ENCODE measurements at regions not wholly inside any gene's neighbourhood (a gene's known extent, or its start where the extent isn't known, plus 50 kb on each side); places are given as distances from the start of the nearest gene placed in this dataset.

DNA sequence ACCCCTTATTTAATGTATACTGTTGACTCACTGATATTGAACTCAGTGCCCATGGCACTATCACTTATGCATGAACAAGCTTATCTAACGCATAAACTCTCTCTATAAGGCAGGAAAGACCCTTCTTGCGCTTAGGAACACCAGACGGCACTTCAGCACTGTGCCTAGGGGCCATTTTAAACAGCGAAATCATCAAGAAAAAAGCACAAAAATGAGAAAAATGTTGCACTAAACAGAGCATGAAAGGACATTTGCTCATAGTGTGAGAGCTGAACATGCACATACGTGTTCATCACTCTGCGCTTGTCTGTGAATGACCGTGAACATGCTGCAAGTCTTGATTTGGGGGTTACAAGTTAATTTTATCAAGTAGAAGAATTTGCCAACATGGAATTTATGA, 109.6 kb downstream of the WDR11 start:
- no peaks in the 10 kb centered on the region for H3K9me3 ChIP-seq (replicated peaks; ENCODE audit: control insufficient read depth, insufficient read depth, low read length)
- no peaks in the 10 kb centered on the region for H3K4me1 ChIP-seq (ENCODE audit: control insufficient read depth, insufficient read depth, low read length)
- no peaks in the 10 kb centered on the region for H4K20me1 ChIP-seq (ENCODE audit: control insufficient read depth, insufficient read depth)
- no TSS peak for BruUV-seq (replicated peaks)
- no peaks in the 10 kb centered on the region for H3K79me2 ChIP-seq (ENCODE audit: control insufficient read depth, insufficient read depth, low read length)
- DNase-seq (ENCODE audit: low read depth, low spot score) (no peak), FAIRE-seq (no peak), ATAC-seq (no peak)
- no peak overlapping the region for H3K27ac ChIP-seq (ENCODE audit: control insufficient read depth, insufficient read depth)
- ChIA-PET RAD21 (ENCODE audit: unreplicated experiment) (no interaction called here), CTCF (no interaction called here), SMC1A (ENCODE audit: uncharacterized antibody, unreplicated experiment) (no interaction called here), POLR2A (no interaction called here)
- WGBS (ENCODE audit: insufficient coverage, insufficient replicate concordance, low lambda C conversion rate, missing lambda C conversion rate), result 69% methylated on average over 7 of the region's 7 CpGs
- in situ Hi-C loops (cut with MboI), result no loop called here
- H2AFZ ChIP-seq (ENCODE audit: control insufficient read depth, low read depth, low read length), result no peak overlapping the region
- no peak for TF ChIP-seq NR2F1 (conservative IDR thresholded peaks at IDR 0.05)
- TF ChIP-seq HCFC1 (IDR thresholded peaks at IDR 0.05; ENCODE audit: low read length), result no peak
- TF ChIP-seq, protein P1, sequence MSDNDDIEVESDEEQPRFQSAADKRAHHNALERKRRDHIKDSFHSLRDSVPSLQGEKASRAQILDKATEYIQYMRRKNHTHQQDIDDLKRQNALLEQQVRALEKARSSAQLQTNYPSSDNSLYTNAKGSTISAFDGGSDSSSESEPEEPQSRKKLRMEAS (IDR thresholded peaks at IDR 0.05; ENCODE audit: low read depth, low read length), result no peak
- TF ChIP-seq JUNB (IDR thresholded peaks at IDR 0.05), result no peak
- TF ChIP-seq YY1 (IDR thresholded peaks at IDR 0.05; ENCODE audit: low read depth, low read length), result no peak
- no peak for TF ChIP-seq JUND (IDR thresholded peaks at IDR 0.05; ENCODE audit: low read depth, low read length)
- TF ChIP-seq SRF (IDR thresholded peaks at IDR 0.05; ENCODE audit: low read depth in 2 of 2, low read length in 2 of 2), result no peak
- H3K27me3 ChIP-seq (replicated peaks in 1 of 2; ENCODE audit: control insufficient read depth in 2 of 2, insufficient read depth in 2 of 2, low read length in 1 of 2), result peaks cover 2% of the 10 kb centered on the region in 2 experiments; a peak in 1 of 4 replicates
- no peak overlapping the region for H3K9ac ChIP-seq (ENCODE audit: control insufficient read depth, insufficient read depth, low read length)
- intact Hi-C loops (cut with micrococcal nuclease; ENCODE audit: unreplicated experiment), result no loop called here
- H3K4me3 ChIP-seq, result no peak overlapping the region
- no peaks in the 10 kb centered on the region for H3K36me3 ChIP-seq (ENCODE audit: control insufficient read depth in 2 of 2, insufficient read depth in 2 of 2, low read length in 1 of 2)
- H3K4me2 ChIP-seq (ENCODE audit: control insufficient read depth, insufficient read depth), result no peak overlapping the region

DNA sequence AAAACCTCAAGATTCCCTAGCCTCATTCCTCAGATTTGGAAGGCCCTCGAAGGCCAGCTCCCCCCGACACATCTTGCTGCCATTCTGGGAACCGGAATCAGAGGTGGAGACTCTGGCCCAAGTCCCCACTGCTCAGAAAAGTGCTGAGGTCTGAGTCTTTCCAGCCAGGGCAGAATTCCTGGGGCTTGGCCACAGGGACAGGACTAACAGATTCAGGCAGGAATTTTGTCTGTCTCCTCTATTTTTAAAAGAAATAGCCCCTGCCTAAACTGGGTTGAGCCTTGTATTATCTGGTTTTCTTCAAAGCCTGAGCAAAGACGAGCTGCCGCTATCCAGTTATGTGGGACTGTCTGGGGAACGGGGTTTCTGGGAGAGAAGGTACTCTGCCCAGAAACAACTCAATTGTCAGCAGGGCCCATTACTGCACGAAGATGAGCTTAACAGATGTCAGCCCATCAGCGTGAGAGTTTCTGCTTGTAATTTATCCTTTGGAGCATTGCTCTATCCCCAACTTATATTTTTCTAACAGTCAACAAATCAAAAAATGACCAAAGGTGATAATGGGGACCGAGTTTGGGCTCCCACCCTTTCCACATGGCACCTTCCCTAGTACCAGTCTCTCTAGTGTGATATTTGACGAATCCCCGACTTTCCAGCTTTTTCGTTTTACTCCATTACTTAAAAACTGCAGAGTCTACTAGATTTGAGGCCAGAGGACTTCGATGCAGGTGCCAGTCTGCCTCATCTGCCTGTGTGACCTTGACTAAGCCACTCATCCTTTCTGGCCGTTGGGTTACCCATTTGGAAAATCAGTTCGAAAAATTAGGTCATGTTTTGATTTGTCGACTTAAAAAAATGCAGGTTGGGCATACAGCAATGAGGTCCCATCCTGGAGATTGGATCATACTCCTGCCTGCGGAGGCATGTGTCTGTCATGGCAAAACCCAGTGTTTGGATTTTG, 110.9 kb downstream of the WDR11 start:
- DNase-seq (ENCODE audit: low read depth, low spot score), result no peak
- 48% methylated on average over 17 of the region's 17 CpGs for WGBS (ENCODE audit: insufficient coverage, insufficient replicate concordance, low lambda C conversion rate, missing lambda C conversion rate)
- POLR2A ChIA-PET, result no interaction called here
- SMC1A ChIA-PET (ENCODE audit: uncharacterized antibody, unreplicated experiment), result no interaction called here
- intact Hi-C loops (cut with micrococcal nuclease; ENCODE audit: unreplicated experiment), result no loop called here
- H3K4me3 ChIP-seq, result no peak overlapping the region
- H3K27ac ChIP-seq (ENCODE audit: control insufficient read depth, insufficient read depth), result no peak overlapping the region
- H3K36me3 ChIP-seq (ENCODE audit: control insufficient read depth in 2 of 2, insufficient read depth in 2 of 2, low read length in 1 of 2), result no peaks in the 10 kb centered on the region
- peaks cover 2% of the 10 kb centered on the region in 2 experiments; a peak in 1 of 4 replicates for H3K27me3 ChIP-seq (replicated peaks in 1 of 2; ENCODE audit: control insufficient read depth in 2 of 2, insufficient read depth in 2 of 2, low read length in 1 of 2)
- in situ Hi-C loops (cut with MboI), result no loop called here
- RAD21 ChIA-PET (ENCODE audit: unreplicated experiment), result no interaction called here
- ATAC-seq, result no peak
- H3K4me1 ChIP-seq (ENCODE audit: control insufficient read depth, insufficient read depth, low read length), result no peaks in the 10 kb centered on the region
- BruUV-seq (replicated peaks), result no TSS peak
- CTCF ChIA-PET, result interaction anchor here (0.6 to 1.0 kb wide), 2 partner anchors 10 to 762 kb away, joined by 3 read pairs; no protein-coding TSS in a partner anchor
- no peaks in the 10 kb centered on the region for H4K20me1 ChIP-seq (ENCODE audit: control insufficient read depth, insufficient read depth)
- H3K79me2 ChIP-seq (ENCODE audit: control insufficient read depth, insufficient read depth, low read length), result no peaks in the 10 kb centered on the region
- no peak overlapping the region for H3K4me2 ChIP-seq (ENCODE audit: control insufficient read depth, insufficient read depth)
- H2AFZ ChIP-seq (ENCODE audit: control insufficient read depth, low read depth, low read length), result no peak overlapping the region
- no peak overlapping the region for H3K9ac ChIP-seq (ENCODE audit: control insufficient read depth, insufficient read depth, low read length)
- no peaks in the 10 kb centered on the region for H3K9me3 ChIP-seq (replicated peaks; ENCODE audit: control insufficient read depth, insufficient read depth, low read length)
- FAIRE-seq, result no peak
- no peak for TF ChIP-seq ASH2L (IDR thresholded peaks at IDR 0.05; ENCODE audit: borderline replicate concordance, low read depth)
- TF ChIP-seq, protein P2, sequence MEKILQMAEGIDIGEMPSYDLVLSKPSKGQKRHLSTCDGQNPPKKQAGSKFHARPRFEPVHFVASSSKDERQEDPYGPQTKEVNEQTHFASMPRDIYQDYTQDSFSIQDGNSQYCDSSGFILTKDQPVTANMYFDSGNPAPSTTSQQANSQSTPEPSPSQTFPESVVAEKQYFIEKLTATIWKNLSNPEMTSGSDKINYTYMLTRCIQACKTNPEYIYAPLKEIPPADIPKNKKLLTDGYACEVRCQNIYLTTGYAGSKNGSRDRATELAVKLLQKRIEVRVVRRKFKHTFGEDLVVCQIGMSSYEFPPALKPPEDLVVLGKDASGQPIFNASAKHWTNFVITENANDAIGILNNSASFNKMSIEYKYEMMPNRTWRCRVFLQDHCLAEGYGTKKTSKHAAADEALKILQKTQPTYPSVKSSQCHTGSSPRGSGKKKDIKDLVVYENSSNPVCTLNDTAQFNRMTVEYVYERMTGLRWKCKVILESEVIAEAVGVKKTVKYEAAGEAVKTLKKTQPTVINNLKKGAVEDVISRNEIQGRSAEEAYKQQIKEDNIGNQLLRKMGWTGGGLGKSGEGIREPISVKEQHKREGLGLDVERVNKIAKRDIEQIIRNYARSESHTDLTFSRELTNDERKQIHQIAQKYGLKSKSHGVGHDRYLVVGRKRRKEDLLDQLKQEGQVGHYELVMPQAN (conservative IDR thresholded peaks at IDR 0.05), result no peak

Measured in GM12878 (cell line).